HUDEP-2 (cell line): ENCODE measurements at regions not wholly inside any gene's neighbourhood (a gene's known extent, or its start where the extent isn't known, plus 50 kb on each side); places are given as distances from the start of the nearest gene placed in this dataset.

Source experiments
- DNase-seq, 76 experiments: peaks; one replicate each; lab custom pipeline; 2025; ENCODE audit not compliant: unreplicated experiment in 76 of 76; lab: John Stamatoyannopoulos, UW

- no peak for DNase-seq
These were observed 99.8 kb upstream of the WSCD2 start for GRCh38 chr12:108029051-108029835.

- DNase-seq: no peak
These were observed 96.0 kb upstream of the WSCD2 start for GRCh38 chr12:108033090-108033489.

GRCh38 chr12:108035372-108035771 lies 93.7 kb upstream of the WSCD2 start:
- DNase-seq: no peak

GRCh38 chr12:108037960-108038359 lies 91.1 kb upstream of the WSCD2 start:
- no peak for DNase-seq

GRCh38 chr12:108039794-108040193 lies 89.3 kb upstream of the WSCD2 start:
- DNase-seq: no peak

GRCh38 chr12:108040947-108041346 lies 88.1 kb upstream of the WSCD2 start:
- no peak for DNase-seq

GRCh38 chr12:108043286-108043685 lies 85.8 kb upstream of the WSCD2 start:
- DNase-seq: no peak

GRCh38 chr12:108043750-108044533 lies 85.1 kb upstream of the WSCD2 start:
- DNase-seq: no peak

GRCh38 chr12:108046135-108046534 lies 83.0 kb upstream of the WSCD2 start:
- no peak for DNase-seq

GRCh38 chr12:108046650-108047049 lies 82.4 kb upstream of the WSCD2 start:
- DNase-seq: no peak

GRCh38 chr12:108047071-108047550 lies 82.0 kb upstream of the WSCD2 start:
- DNase-seq: no peak

- DNase-seq: no peak
These were observed 80.4 kb upstream of the WSCD2 start for GRCh38 chr12:108048686-108049085.

GRCh38 chr12:108050696-108051095 lies 78.4 kb upstream of the WSCD2 start:
- DNase-seq: no peak

GRCh38 chr12:108052260-108052659 lies 76.8 kb upstream of the WSCD2 start:
- DNase-seq: no peak

GRCh38 chr12:108053512-108053911 lies 75.6 kb upstream of the WSCD2 start:
- no peak for DNase-seq

GRCh38 chr12:108054496-108054895 lies 74.6 kb upstream of the WSCD2 start:
- DNase-seq: no peak

GRCh38 chr12:108055141-108055540 lies 73.9 kb upstream of the WSCD2 start:
- DNase-seq: no peak

GRCh38 chr12:108060067-108060466 lies 69.0 kb upstream of the WSCD2 start:
- no peak for DNase-seq

GRCh38 chr12:108060903-108061302 lies 68.2 kb upstream of the WSCD2 start:
- DNase-seq: no peak

- DNase-seq: peak in 30 of 76 experiments; percentile 1 to 60 (median 24)
These were observed 65.9 kb upstream of the WSCD2 start for GRCh38 chr12:108063192-108063591.

GRCh38 chr12:108065069-108065468 lies 64.0 kb upstream of the WSCD2 start:
- no peak for DNase-seq
